ENCODE measurements at regions not wholly inside any gene's neighbourhood (a gene's known extent, or its start where the extent isn't known, plus 50 kb on each side); places are given as distances from the start of the nearest gene placed in this dataset.
"Not testable (repeated sequence)": the region's sequence is repeated elsewhere in the genome, so short reads cannot be mapped to it uniquely, and the experiment has no call there.

DNA sequence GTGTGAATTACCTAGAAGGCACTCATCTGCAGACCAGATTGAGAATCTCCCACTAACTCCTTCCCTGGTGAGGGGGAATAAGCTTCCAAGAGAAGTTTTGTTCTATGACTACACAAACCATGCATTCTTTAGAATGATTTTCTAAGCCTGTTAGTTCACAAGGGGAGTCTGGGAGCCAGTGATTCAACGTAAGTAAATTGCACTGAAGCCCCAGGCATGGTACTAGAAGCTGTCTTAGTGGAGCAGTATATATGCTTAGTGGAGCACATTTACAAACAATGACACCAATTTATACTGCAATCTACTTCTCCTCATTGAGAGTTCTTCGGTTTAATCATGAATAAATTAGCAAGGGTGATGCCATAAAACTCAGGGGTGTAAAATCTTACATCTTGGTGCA is 209.9 kb upstream of the LRRC61 start:
- FAIRE-seq; DNase-seq (ENCODE audit: insufficient read length, low spot score): not testable (repeated sequence)

DNA sequence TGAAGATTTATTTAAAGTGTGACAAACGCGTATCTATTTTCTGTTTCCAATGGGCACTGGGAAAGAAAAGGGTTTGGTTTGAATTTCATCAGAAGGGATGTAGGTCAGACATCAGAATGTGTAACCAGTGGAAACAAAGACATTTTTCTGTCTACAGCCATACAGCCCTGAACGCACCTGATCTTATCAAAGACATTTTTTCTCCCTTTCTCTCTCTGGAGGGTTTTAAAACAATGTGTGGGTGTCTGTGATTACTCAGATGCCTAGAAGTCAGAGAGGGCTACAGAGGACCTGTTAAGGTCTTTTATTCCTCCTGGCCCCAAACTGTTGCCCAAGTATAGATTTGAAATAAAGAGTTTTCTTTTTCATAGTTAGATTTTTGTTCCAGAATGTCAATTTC is 208.6 kb upstream of the LRRC61 start:
- DNase-seq (ENCODE audit: insufficient read length, low spot score); FAIRE-seq: not testable (repeated sequence)

- not testable (repeated sequence) for FAIRE-seq; DNase-seq (ENCODE audit: insufficient read length, low spot score)
These were observed 203.2 kb upstream of the LRRC61 start for GRCh38 chr7:150119966-150120365.

DNA sequence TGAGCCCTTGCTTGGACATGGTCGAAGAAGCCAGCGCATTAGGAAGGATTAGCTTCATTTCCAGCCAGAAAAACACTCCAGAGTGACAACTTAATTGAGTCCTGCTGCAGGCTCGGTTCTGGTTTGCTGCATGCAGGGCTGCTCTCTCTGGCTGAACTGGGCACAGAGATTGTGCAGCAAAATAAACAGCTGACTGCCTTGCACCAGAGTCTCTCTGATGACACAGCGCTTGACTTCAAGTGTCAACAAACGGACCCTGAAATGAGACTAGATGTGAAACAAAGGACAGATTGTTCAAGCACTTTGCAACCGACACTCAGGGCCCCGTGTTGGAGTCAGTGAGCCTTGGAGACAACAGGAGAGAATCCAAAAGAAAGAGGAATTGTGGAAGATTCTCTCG is 197.3 kb upstream of the LRRC61 start:
- FAIRE-seq; DNase-seq (ENCODE audit: insufficient read length, low spot score): not testable (repeated sequence)

DNA sequence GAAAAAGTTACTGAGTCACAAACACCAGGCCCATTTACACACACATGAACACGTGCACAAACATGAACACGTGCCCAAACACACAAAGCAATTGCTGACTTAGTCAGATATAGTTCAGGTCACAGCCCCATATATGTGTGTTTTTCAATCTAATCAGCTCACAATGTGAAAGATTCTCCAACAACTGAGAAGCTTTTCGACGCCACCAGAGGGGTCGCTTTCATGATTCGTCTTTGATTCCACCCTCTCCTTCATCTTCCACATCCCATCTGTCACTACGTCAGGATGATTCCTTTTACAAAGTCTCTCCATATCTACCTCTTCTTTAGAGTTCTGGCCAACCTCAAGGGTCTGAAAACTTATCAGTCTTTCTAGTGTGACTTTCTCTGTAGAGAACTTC is 188.7 kb upstream of the LRRC61 start:
- FAIRE-seq; DNase-seq (ENCODE audit: insufficient read length, low spot score): not testable (repeated sequence)

- not testable (repeated sequence) for FAIRE-seq; DNase-seq (ENCODE audit: insufficient read length, low spot score)
These were observed 187.4 kb upstream of the LRRC61 start for GRCh38 chr7:150135620-150136190.

GRCh38 chr7:150139840-150140239 is 183.3 kb upstream of the LRRC61 start:
- FAIRE-seq; DNase-seq (ENCODE audit: insufficient read length, low spot score): not testable (repeated sequence)

DNA sequence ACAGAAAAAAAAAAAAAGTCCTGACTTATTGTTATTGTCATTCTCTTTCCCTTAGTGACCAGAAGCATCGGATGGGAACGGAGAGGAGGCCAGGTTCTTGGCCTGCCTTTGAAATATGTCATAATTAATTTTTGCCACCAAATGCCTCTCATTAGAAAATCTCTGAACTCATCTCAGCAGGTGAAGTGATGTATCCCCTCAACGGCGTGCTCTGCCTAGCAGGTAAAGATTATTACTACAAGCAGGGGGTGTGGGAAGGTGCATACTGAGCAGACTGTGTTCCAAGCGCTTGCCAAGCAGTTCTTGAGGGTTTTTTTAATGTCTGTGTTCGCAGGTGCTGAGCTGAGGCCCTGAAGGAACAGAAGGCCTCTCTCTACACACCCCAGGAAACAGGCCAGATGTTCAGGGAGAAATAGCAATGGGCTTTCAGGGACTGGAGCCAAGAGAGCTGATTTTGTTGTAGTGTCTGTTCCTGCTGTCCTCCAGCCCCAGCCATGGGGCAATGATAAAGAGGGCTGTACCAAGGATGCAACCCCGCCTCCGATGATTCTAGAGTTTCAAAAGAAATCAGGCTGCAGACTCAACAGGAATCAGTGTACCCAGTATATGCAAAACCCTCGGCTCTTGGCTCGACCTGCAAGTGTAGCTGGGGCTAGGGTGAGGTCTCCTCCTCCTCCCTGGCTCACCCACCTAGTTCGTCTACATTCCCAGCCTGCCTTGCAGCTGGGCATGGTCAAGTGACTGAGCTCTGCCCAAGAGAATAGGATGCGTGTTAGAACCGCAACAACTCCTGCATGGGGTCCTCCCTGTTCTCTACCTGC is 181.4 kb upstream of the LRRC61 start:
- not testable (repeated sequence) for DNase-seq (ENCODE audit: insufficient read length, low spot score); FAIRE-seq

DNA sequence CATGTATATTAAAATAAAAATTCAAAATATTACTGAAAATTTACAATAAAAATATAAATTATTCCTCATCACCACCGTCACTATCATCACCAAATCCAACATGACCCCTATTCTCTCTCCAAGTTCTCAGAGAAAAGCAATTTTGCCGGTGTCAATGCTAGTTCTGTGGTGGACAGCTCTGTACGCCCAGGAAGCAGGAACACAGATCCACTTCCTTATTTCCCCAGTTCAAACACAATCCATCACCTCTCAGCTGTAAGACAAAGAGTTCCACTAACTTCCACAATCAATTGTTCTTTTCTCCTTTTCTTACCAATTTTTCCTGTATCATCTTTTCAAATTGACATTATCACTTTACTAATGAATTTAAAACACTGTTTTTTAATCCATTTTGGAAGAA is 177.0 kb upstream of the LRRC61 start:
- DNase-seq (ENCODE audit: insufficient read length, low spot score); FAIRE-seq: not testable (repeated sequence)

- not testable (repeated sequence) for DNase-seq (ENCODE audit: insufficient read length, low spot score); FAIRE-seq
These were observed 175.6 kb upstream of the LRRC61 start for GRCh38 chr7:150147524-150147923.

- not testable (repeated sequence) for DNase-seq (ENCODE audit: insufficient read length, low spot score); FAIRE-seq
These were observed 167.1 kb upstream of the LRRC61 start for GRCh38 chr7:150156015-150156414.

- DNase-seq (ENCODE audit: insufficient read length, low spot score); FAIRE-seq: not testable (repeated sequence)
These were observed 164.5 kb upstream of the LRRC61 start for GRCh38 chr7:150158696-150159095.

DNA sequence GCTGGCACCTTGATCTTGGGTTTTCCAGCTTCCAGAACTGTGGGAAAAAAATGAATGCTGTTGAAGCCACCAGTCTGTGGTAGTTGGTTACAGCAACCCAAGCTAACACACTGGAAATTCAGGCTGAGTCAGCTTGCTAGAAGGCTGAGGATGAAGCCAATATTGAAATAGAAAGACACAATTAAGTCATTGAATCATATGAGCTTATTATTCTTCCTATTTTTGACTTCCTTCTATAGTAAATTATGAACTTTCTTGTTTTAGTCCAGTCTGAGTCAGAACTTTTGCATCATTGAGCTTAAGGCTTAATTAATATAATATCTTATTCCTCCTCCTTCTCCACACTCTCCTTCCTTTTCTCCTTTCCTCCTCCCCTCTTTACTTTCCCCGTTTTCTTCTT is 153.6 kb upstream of the LRRC61 start:
- DNase-seq (ENCODE audit: insufficient read length, low spot score) = not testable (repeated sequence)

GRCh38 chr7:150169943-150170490 is 153.1 kb upstream of the LRRC61 start:
- not testable (repeated sequence) for DNase-seq (ENCODE audit: insufficient read length, low spot score); FAIRE-seq

More for the DNA sequence above, 153.6 kb upstream of the LRRC61 start:
- not testable (repeated sequence) for FAIRE-seq

DNA sequence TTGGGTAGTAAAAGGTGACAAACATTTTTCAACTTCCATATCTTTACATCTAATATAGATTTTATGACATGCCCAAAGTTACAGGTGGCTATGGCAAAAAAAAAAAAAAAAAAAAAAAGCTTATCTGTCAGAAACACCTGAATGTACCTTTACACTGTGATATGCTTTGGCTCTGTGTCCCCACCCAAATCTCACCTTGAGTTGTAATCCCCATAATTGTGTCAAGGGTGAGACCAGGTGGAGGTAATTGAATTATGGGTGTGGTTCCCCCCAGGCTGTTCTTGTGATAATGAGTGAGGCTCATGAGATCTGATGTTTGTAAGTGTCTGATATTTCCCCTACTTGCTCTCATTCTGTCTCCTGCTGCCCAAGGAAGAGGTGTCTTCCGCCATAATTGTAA is 139.6 kb upstream of the LRRC61 start:
- FAIRE-seq; DNase-seq (ENCODE audit: insufficient read length, low spot score): not testable (repeated sequence)

DNA sequence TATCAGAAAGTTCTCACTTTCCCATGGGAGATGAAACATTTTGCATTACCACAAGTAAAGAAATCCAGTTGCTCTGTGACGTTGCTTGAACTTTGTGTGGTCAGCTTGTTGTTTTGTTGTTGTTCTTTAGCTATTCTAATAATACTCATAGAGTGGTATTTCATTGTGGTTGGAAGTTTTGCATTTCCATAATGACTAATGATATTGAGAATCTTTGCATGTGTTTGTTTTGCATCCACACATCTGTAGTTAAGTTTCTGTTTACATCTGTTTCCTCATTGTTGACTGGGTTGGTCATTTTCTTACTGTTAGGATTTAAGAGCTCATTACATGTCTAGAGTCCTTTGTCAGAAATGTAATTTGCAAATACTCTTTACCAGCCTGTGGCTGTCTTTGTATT is 133.2 kb upstream of the LRRC61 start:
- not testable (repeated sequence) for FAIRE-seq; DNase-seq (ENCODE audit: insufficient read length, low spot score)

DNA sequence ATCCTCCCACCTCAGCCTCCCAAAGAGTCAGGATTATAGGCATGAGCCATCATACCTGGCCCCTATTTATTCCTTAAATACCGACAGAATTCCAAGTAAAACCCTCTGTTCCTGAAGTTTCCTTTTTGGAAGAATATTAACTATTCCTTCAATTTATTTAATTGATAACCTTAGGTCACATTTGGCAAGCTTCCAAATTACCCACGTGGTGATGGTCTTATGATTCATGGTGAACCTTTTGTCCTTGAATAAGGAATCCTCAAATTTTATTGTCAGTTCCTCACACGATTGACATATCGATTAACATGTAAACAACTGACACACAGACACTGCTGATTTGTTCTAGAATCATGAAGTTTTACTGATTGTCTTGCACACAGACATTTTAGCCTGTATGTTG is 130.6 kb upstream of the LRRC61 start:
- FAIRE-seq = peak; percentile 55
- DNase-seq (ENCODE audit: insufficient read length, low spot score) = not testable (repeated sequence)

GRCh38 chr7:150193866-150194265 is 129.3 kb upstream of the LRRC61 start:
- not testable (repeated sequence) for DNase-seq (ENCODE audit: insufficient read length, low spot score); FAIRE-seq

All from D721Med (cell line).